Ascending aorta (tissue), 2 donors: ENCODE measurements at regions not wholly inside any gene's neighbourhood (a gene's known extent, or its start where the extent isn't known, plus 50 kb on each side); places are given as distances from the start of the nearest gene placed in this dataset.

ENCODE experiments used
- DNase-seq, 2 donors: peaks; one replicate each; pipeline ENCODE4 v3.0.0-alpha.2; 2019; ENCODE audit warnings: low spot score in 2 of 2
- H3K27ac ChIP-seq, 2 donors: fragments of 200-600 bp; sonication (generic); one replicate each; pipeline ENCODE4 v1.5.1; 2016 to 2017; ENCODE audit warnings: mild to moderate bottlenecking in 1 of 2
- H3K27me3 ChIP-seq: fragments of 200-600 bp; sonication (generic); one replicate; pipeline ENCODE4 v1.5.1; 2017
- H3K36me3 ChIP-seq, 2 donors: fragments of 200-600 bp; sonication (generic); one replicate each; pipeline ENCODE4 v1.5.1; 2016
- H3K4me1 ChIP-seq, 2 donors: fragments of 200-600 bp; sonication (generic); one replicate each; pipeline ENCODE4 v1.5.1; 2016 to 2017; ENCODE audit warnings: mild to moderate bottlenecking in 1 of 2
- H3K4me3 ChIP-seq, 2 donors: fragments of 200-600 bp; sonication (generic); one replicate each; pipeline ENCODE4 v1.5.1; 2016 to 2017; ENCODE audit warnings: mild to moderate bottlenecking in 1 of 2
- H3K9me3 ChIP-seq, 2 donors: fragments of 200-600 bp; sonication (generic); one replicate each; pipeline ENCODE4 v1.5.1; 2016
- intact Hi-C: fragments of 100-400 bp; cut with DNase I; formaldehyde crosslinking; loops from one replicate; pipeline ENCODE4 v1.15.1; 2023
- TF ChIP-seq, protein P1 (sequence below), 3 experiments: fragments of 200-600 bp in 2 of 3; fragments of 450-650 bp in 1 of 3; sonication (generic) in 2 of 3; IDR thresholded peaks; one replicate each; pipeline ENCODE4 v1.5.1; 2016 to 2019; ENCODE audit warnings: antibody characterized with exemption in 3 of 3, mild to moderate bottlenecking in 1 of 3, moderate library complexity in 1 of 3

DNA sequence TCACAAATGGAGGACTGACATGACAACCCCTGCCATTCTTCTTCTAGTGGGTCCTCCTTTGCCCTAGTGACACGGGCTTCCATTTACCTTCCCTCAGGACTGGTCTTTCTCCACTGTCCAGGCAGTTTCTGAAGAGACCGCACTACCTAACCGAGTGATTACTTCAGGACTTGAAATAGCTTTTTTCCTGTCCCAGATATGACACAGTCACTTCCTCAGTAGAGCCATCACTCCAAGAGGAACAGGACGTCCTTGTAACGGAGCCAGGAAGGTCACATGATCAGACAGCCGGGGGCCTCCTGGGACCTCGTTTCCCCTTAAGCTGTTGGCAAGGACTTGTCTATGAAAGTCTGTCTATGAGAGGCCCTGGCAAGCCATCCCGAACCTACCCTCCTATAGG is 62.3 kb downstream of the FOS start:
- Histone ChIP-seq H3K27ac (peak overlapping the region; percentile 52 to 65), H3K27me3 (no peaks in the 10 kb centered on the region), H3K4me3 (no peak overlapping the region), H3K36me3 (no peaks in the 10 kb centered on the region), H3K4me1 (peaks cover 0 to 4% of the 10 kb centered on the region in 2 donors), H3K9me3 (no peaks in the 10 kb centered on the region)
- DNase-seq: peak; percentile 66 to 91
- intact Hi-C loops: no loop called here
- TF ChIP-seq, protein P1, sequence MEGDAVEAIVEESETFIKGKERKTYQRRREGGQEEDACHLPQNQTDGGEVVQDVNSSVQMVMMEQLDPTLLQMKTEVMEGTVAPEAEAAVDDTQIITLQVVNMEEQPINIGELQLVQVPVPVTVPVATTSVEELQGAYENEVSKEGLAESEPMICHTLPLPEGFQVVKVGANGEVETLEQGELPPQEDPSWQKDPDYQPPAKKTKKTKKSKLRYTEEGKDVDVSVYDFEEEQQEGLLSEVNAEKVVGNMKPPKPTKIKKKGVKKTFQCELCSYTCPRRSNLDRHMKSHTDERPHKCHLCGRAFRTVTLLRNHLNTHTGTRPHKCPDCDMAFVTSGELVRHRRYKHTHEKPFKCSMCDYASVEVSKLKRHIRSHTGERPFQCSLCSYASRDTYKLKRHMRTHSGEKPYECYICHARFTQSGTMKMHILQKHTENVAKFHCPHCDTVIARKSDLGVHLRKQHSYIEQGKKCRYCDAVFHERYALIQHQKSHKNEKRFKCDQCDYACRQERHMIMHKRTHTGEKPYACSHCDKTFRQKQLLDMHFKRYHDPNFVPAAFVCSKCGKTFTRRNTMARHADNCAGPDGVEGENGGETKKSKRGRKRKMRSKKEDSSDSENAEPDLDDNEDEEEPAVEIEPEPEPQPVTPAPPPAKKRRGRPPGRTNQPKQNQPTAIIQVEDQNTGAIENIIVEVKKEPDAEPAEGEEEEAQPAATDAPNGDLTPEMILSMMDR (IDR thresholded peaks at IDR 0.05): no peak

DNA sequence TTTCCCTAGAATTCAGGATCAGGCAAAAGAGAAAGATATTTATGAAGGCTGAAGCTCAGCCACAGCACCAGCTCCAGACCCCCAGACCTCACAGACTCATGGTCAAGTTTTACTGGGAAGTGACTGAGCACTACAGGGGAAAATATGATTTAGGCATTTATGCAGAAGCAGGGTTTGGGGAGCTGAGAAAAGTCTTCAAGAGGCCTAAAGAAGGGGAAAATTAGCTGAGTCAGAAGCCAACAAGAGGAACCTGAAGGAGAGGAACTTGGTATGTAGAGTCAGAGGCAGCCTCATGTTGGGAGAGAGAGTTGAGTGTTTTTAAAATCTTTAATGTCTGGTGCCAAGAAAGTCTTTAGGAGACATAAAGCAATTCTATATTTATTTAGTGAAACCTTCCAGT is 63.0 kb downstream of the FOS start:
- Histone ChIP-seq H3K9me3 (no peaks in the 10 kb centered on the region), H3K27me3 (no peaks in the 10 kb centered on the region), H3K4me3 (no peak overlapping the region), H3K4me1 (peaks cover 0 to 4% of the 10 kb centered on the region in 2 donors), H3K36me3 (no peaks in the 10 kb centered on the region), H3K27ac (peak overlapping the region; percentile 52 to 65)
- intact Hi-C loops: no loop called here
- no peak for DNase-seq
- TF ChIP-seq, protein P1 (IDR thresholded peaks at IDR 0.05): no peak

DNA sequence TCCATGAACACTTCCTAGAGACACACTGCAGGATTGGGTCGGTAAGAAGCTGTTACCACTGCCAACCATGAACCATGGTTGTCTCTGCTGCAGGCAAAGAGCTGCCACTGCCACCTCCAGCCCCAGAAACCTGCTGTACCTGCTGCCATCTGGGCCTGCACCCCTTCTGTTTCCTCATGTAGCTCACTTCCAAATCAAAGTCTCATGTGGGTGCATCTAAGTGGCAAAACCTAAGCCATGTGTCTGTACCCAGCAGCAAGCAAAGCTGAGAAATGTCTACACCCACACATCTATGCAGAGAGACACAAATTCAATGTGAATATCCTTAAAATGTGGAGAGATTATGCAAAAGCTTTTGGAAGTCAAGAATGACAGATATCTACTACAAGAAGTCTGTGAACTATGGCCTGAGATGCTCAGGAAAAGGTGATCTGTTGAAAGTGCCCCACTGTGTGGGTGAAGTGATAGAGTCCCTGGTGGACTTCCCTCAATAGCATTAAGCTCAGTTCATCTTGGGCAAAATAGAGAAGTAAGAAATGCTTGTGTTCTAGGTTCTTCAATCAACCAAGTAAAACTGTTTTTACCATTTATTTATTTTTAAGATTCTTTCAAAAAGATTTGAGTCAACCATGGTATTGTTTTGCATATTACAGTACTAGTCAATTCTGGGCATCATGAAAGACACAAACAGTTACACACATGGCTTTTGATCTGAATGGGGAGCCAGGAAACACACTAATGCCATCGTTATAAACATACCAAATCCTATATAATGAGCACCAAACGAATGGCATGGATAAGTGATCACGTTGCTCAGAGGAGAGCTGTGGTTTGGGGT is 64.4 kb downstream of the FOS start:
- H3K27ac ChIP-seq: no peak overlapping the region
- TF ChIP-seq, protein P1 (IDR thresholded peaks at IDR 0.05): no peak
- H3K27me3 ChIP-seq: no peaks in the 10 kb centered on the region
- H3K9me3 ChIP-seq: no peaks in the 10 kb centered on the region
- H3K4me3 ChIP-seq: no peak overlapping the region
- peaks cover 0 to 4% of the 10 kb centered on the region in 2 donors for H3K4me1 ChIP-seq
- intact Hi-C loops: no loop called here
- no peaks in the 10 kb centered on the region for H3K36me3 ChIP-seq
- DNase-seq: no peak

DNA sequence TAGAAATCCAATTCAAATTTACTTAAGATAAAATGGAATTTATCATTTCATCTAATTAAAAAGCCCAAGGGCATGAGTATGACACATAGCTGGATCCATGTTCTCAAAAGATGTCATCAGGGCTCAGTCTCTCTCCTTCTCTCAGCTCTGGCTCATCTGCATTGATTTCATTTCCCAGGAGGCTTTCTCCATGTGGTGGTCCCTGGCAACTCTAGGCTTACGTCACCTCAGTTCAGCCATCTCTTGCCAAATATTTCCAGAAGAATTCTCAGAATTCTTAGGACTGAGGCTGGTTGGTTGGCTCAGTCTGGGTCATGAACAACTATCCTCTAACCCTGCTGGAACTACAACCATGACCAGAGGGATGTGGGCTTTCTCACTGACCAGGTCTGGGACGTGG is 65.3 kb downstream of the FOS start:
- H3K9me3 ChIP-seq: no peaks in the 10 kb centered on the region
- TF ChIP-seq, protein P1 (IDR thresholded peaks at IDR 0.05): no peak
- no peak overlapping the region for H3K27ac ChIP-seq
- intact Hi-C loops: no loop called here
- DNase-seq: no peak
- no peaks in the 10 kb centered on the region for H3K36me3 ChIP-seq
- H3K4me3 ChIP-seq: no peak overlapping the region
- peaks cover 0 to 4% of the 10 kb centered on the region in 2 donors for H3K4me1 ChIP-seq
- H3K27me3 ChIP-seq: no peaks in the 10 kb centered on the region

DNA sequence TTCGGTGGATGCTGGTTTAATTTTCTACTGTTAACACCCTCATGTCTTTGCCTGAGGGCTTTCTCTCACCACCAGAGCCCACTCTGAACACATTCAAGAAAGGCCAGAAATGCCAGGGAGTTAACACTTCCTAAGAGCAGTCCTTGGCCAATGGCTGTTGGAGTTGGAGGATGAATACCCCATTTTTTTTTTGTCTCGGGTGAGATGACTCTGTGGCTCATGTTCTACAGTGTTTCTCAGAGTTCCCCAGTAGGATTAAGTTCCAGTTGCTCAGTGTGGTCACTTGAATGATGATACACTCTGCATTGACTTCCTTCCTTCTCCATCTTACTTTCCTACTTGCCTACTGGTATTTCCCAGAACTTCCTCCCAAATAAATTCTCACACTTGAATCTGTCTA is 65.8 kb downstream of the FOS start:
- DNase-seq: no peak
- Histone ChIP-seq H3K4me1 (peaks cover 0 to 4% of the 10 kb centered on the region in 2 donors), H3K9me3 (no peaks in the 10 kb centered on the region), H3K27me3 (no peaks in the 10 kb centered on the region), H3K4me3 (no peak overlapping the region), H3K27ac (no peak overlapping the region), H3K36me3 (no peaks in the 10 kb centered on the region)
- intact Hi-C loops: no loop called here
- TF ChIP-seq, protein P1 (IDR thresholded peaks at IDR 0.05): no peak
